Astrocyte of the hippocampus (primary cell): ENCODE measurements at regions not wholly inside any gene's neighbourhood (a gene's known extent, or its start where the extent isn't known, plus 50 kb on each side); places are given as distances from the start of the nearest gene placed in this dataset.

Experiments used
- DNase-seq: peaks from one replicate; pipeline ENCODE4 v3.0.0; 2011; ENCODE audit warnings: low read depth, low spot score

DNA sequence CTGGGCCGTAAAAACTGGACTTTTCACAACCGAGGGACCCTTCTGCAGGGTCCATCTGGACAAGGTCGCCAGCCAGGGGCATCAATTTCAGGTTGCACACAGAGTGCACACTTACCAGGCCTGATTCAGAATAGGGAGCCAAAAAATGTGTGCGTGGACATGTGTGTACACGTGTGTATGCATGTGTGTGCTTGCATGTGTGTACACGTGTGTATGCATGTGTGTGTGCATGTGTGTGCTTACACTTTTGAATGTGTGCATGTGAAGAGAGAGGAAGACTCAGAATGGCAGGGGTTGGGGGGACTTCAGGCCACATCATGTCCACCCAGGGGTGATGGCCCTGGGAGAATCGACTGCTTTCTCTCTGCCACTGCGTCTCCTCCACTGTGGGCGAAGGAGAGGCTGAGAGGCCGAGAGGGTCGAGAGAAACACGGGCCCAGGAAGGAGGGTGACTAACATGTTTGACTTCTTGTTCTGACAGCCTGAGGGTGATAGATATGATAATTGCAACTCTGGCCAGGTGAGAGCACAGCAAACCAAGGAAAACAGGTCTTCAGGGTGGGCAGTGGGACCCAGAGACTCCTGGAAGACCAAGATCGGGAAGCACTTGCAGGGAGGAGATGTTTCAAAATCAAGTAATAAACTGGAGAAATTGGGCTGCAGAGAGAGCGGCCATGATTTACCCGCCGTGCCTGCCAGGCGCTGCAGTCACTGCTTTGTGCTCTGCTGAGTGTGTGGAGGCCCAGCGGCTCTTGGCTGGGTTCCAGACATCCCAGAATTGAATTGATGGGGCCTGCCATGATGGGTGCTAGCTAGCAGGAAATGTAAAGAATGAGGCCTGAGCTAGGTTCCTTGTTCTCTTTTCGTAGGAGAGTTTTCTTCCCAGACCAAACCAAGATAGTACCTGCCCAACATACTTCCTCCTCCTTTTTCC lies 310.8 kb downstream of the QKI start:
- peak; percentile 47 for DNase-seq

DNA sequence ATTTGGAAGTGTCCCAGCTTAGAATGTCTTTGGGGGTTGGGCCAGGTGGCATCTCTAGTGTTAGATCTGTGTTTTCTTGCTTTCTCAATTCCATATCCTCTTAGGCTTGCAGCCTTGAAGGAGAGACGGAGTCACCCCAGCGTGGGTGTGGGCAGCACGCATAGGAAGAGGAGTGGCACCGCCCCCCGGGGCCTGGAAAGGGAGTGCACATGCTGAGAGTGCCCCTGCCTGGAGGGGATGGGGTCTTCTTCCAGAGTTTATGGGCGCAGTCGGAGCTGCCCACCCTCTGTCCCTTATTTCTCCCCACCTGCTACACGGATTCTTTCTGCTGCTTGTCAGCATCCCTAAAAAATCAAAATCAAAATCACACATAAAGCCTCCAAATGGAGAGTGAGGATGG lies 309.7 kb downstream of the QKI start:
- no peak for DNase-seq

DNA sequence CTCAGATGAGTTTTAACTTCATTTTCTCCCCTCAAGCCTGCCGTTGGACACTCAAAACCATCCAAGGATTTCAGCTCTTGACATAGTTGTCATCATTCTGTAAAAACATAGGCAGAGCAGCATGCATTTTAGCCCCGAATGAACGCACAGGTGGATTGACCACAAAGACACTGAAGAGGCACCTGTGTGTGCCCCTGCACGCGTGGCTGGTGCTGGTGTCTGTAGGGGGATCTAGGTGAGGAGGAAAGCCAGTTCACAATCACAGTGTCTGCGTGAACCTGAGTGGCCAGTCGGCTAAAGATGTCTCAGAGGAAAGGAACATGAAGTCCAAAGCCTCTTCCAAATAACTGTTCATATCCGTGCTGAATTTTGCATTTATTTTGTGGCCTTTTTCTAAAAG lies 309.2 kb downstream of the QKI start:
- DNase-seq = no peak

DNA sequence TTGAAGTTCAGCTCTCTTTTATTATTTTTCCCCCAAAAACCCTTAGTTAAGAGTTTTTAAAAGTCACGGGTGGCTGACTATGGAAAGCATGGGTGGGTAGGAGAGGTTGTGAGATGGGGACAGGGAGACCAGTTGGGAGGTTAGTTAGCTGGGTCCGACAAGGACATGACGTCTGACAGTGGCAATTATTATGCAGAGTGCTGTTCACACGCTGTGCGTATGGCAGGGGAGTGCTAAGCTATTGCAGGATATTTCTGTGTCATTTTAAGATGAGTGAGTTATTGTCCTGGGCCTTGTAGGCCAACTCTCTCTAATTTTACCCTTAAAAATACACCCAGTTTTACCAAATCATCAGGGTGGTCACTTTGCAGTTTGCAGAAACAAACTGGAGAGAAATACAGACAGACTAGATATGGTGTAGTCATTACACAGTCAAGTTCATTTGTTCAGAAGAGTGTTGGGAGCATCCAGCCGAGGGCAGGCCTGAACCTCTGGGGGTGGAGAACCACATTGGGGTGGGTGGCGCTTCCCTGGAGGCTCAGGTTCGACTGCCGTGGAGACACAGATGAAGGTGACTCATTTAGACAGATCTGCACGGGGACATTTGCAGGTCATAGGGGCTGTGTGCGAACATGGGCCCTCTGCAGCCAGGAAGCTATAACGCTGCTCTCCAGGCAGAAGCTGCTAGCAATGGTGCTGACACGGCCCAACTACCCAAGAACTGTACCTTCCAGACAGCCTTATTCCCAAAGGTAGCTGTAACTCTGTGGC lies 307.6 kb downstream of the QKI start:
- no peak for DNase-seq

DNA sequence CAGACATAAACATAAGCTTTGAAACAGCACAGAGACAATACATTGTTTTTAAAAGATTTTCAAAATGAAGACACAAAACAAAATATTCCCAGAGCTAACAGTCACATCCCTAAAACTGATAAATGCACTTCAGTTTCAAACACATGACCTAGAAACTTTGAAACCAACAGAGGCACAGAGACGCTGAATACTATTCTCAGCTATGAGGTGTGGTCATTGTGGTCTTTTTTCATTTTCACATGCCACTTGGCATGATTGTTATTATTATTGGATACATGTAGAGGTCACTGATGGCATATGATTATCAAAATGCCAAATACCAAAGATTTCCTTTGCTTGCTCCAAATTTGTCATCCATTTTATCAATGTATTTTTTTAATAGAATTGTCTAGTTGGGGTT lies 306.9 kb downstream of the QKI start:
- DNase-seq = no peak

DNA sequence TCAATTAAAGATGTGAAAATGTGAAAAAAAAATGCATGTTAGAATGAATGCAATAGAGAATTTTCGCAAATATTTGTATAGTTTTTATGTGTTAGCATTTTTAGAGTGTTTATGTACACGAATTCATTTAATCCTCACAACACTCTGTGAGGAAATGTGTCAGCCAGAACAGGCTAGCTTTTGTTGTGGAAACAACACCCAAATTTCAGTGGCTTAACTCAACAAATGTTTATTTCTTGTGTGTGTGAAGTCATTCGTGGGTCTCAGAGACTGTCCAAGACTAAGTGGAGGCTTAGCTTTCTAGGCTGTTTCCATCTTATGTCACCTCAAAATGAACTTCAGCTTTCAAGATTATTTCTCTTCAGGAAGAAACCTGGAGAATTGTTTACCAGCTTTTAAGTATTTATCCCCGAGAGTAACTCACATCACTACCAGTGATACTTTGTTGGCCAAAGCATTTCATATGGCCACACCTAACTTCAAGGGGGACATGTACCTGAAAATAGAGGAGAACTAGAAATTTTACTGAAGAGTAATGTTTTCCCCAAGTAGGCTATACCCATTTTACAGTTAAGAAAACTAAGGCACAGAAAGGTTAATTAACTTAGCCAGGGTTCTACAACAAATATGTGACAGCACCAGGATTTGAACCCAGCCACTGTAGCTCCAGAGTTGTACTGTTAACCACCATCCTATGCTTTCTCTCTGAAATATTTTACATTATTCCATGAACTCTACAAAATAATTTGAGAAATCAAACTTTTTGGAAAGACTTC lies 306.1 kb downstream of the QKI start:
- DNase-seq = peak; percentile 19

DNA sequence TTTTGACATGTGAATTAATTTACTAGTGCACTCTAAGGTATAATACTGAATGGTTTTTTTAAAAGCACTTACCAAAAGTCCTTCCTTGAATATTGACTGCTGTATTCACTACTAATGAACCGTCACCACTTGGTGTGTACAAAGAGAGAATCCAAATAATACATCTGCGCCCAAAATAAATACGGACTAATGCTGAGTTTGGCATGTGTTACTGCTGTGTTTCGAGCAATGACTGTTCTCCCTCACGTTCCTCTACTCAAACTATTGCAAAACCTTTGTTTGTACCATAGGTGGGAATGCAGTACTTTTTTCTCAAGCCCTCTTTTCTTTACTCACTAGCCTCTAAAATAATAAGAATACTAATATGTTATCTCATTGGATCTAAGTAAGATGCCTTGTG lies 305.5 kb downstream of the QKI start:
- peak; percentile 40 for DNase-seq

DNA sequence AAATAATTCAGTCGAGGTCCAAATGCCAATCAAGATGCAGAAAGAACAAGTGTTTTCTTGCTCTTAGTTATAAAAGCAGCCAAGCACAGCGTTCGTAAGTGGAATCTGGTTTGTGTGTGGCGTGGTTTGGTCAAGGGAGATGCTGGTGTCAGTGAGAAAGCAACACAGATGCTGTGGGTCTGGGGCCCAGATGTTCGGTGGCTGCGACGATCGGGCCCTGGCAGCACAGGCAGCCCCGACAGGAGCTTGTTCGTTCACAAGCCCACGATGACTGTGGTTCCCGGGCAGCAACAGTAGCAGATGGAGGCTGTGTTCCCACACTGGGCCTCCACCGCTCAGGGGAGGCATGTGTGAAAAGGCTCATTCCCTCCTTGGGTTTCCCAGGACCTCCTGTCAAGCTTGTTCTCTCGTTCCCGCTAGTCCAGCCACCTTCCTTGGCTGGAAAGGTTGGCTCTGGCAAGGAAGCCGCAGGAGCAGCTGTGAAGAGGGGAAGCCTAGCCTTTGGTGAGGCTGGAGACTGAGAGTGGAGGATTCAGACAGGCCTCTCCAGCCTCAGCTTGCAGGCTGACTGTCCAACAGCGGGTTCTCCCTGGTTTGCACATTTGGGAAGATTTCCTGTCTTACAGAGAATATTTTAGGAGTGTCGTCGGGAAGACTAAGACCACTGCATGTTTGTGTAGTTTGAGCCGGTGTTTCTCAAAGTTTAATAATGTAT lies 304.7 kb downstream of the QKI start:
- DNase-seq = no peak

DNA sequence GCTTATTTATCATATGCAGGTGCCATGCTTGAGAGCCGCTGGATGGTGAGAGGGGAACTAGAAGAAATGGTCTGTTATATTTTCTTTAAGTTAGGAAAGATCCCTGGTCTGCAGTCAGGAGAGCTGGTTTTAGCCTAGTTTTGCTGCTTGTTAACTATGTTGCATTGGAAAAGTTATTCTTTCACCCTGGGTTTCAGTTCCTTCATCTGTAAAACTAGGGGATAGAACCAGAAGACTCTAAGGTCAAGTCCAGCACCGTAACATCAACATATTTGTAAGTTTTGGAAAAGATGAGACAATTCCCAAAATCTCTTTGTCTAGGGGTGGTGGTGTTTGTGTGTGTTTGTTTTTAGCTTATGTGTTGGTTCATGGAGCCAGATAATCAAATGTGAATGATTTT lies 304.0 kb downstream of the QKI start:
- no peak for DNase-seq

DNA sequence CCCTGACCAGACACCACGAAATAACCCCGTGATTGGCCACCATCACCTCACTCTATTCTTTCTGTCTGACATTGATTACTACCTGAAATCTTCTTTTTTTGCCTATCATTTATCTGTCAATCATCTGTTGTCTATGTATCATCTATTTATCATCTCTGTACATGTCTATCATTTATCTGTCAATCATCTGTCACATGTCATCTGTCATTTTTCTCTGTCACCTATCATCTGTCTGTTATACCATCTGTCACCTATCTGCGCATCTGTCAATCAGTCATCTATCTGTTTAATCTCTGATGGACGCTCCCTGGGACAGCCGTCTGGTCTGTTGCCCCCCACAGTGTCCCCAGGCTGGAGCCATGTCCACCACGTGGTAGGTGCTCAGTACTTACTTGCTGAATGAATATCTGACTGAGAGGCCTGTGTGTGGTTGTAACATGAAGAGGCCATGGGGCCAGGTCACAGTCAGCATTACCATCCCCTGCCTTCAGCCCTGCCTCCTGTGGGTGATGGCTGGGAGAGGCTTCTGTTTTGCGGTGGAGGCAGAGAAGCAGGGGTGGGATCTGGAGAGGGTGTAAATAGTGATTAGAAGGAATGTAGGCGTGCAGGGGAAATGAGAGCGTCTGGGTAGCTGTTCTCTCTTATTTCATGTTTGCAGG lies 302.7 kb downstream of the QKI start:
- peak; percentile 14 for DNase-seq

DNA sequence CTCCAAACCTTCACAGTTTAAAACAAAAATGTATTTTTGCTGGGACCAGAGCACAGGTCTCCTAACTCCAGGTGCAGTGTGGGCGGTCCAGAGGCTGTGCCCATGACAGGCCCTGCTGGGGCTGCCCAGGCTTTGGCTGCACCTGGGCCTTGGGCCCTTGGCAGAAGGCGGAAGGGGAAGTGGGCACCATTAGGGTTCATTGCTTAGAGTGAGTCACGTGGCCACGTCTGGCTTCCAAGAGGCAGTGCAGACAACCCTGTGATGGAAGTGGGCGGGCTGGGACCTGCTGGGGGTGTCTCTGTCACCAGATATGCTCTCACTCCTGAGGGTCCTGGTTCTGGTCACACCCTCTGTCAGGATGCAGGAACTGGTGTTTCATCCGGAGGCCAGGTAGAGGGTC lies 302.2 kb downstream of the QKI start:
- no peak for DNase-seq

DNA sequence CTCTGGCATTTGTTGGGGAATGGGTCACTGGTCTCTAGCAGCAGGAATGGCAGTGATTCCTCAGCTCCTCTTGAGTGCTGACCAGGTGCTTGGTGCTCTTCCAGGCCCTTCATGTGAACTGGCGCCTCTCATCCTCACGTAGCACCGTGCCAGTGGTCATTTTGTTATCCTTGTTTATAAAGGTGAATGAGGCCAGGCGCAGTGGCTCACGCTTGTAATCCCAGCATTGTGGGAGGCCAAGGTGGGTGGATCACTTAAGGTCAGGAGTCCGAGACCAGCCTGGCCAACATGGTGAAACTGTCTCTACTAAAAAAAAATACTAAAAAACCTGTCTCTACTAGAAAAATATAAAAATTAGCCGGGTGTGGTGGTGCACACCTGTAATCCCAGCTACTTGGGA lies 301.3 kb downstream of the QKI start:
- DNase-seq = no peak

DNA sequence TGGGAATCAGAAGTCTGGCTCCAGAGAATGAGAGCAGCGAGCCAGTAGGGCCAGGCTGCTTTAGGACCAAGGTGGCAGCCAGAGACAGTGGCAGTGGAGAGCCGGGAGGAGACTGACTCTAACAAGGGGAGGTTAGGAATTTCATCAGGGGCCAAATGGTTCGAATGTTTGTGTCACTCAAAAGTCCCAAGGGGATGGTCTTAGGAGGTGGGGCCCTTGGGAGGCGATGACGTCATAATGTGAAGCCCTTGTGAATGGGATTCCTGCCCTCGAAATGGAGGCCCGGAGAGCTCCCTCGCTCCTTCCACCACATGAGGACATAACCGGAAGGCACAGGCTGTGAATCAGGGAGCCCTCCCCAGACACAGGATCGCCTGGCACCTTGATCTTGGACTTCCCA lies 299.7 kb downstream of the QKI start:
- no peak for DNase-seq

DNA sequence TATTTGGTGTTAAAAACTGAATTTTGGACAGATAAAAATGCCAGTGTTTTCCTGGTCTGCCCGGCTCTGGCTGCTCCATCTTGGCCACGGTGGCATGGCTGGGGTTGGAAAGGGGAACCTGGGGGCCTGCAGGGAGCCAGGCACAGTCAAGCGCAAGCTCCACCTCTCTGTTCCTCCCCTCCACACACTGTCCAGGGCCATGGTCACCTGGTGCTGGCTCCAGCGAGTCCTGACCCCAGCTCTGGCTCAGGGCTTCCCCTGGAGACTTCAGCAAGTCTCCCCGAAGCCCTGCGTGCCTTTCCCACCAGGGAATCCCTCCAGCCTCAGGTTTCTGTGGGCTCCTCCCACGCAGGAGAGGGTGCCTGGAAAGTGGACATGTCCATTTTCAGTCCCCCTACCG lies 298.5 kb downstream of the QKI start:
- DNase-seq = no peak

DNA sequence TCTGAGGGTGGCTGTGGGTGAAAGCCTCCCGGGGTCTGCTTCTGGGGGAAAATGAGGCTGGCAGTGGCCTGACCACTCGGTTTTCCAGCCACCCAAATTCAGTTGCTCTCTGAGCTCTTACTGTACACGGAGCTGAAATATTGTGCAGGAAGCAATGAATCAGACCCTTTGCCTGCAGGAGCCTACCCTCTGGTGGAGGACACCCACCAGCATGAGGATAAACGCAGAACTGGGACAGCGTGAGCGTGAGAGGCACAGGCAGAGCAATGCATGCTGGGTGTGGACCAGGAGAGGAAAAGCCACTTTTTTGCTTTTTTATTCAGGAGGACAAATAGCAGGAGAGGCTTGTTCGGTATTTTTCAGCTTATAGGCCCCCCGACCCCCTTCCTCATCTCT lies 298.0 kb downstream of the QKI start:
- DNase-seq = no peak

DNA sequence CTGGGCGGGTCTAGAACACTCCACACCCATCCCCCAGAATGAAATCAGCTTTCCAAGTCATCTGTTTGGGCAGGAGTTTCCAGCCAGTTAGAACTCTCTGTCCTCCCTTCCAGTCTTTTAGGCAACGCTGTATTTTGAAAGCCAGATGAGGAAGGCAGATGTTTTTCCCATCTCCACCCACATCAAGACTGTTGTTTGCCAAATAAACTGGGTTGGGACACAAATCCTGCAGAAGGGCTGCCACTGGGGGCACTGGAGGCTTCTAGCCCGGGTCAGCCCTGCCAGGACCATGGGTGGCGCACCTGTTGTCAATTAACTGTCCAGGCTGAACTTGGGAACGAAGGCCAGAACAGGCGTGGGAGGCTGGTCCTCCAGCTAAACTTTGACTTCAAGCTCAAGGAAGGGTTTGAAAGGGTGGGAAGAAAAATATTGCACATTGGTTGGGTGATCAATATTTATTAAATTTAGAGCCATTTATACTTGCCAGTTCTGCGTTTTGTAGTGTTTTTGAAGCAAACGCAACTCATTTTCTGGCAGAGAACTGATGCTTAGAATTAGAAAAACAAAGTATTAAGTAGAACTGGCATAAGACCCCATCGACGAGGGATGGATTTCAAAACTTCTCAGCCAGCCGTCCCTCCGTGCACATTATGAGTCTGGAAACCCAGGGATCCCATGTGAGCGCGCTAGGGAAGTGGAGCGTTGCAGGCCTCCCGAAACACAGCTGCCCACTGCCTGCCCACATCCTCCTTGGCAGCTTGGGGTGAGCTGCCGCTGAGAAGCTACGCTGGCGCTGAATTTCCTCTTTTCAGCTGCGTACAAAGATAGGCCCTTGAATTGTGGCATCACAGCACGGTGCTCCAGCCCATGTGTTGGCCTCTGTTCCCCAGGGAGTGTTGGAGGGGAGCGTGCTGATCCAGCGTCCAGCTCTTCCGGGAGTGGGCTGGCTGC lies 297.4 kb downstream of the QKI start:
- DNase-seq = no peak

DNA sequence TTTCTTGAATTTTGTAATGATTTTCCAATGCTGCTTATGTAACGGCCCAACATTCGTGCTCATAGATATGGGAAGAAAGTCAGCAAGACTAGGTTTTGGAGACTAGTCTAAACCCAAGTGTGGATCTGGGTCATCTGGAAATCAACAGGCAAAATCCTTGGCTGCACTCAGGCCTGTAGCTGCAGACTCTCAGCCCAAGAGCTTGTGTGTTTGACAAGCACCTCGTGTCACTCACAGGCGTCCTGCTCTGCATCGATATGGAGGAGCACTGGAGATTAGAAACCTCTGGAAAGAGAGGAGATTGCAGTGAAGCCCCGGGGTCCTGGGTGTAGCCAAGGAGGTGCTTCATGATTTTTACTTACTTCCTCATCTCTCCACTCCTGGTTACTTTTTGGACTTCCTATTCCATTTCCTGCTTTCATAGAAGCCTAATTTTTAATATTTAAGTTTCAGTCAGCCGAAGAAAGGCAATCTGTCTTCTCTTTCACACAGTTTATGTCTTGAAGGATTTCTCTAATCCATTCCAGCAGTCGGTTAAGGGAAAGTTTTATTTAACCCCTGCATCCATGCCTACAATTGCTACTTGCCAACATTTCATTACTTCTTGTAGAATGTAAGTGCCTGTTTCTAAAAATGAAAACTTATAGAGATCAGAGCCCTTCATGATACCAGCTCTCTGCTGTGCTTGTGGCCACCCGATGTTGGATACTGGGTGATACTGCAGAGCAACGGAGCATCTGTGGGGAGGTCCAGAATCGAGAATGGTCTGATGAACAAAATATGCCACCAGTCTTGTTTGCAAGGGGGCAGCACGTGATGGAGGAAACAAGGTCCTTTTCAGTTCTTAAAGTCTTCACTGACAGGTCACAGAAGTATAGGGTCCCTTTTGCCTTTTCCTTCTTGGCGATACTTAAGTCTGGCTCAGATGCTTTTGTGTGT lies 296.3 kb downstream of the QKI start:
- DNase-seq = no peak

DNA sequence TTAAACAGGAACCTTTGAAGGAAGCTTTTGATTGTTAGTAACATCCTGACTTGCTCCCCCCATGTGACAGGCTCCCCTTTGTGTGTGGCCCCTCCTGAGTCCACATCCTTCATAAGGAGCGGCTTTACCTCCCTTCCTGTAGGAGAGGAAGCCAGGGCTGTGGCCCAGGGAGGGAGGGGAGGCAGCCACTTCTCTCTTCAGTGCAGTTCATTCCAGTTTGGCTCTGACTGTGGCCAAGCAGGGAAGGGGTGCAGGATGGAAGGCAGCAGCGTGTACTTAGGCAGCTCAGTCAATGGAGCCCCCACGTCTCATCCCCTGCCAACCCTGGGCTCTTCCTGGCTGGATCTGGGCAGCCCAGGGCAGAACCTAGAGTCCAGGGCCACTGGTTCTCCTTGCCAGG lies 295.2 kb downstream of the QKI start:
- DNase-seq = no peak

DNA sequence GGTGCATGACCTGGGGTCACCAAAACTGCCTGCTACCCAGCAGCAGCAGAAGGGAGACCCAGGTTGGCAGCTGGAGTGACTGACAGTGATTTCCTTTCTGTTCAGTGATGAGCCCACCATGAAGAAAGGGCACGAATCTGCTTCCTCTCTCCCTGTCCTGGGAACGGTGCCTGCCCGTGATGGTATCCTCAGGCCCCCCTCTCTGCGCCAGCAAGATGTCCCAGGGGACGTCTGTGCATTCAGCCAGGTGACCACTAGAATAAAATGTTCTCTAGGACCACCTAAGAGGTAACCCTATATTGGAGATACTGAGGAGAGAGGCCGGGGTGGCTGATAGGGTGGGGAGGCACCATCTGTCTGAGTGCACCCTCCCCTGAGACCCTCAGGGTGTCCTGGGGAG lies 294.7 kb downstream of the QKI start:
- no peak for DNase-seq
